ENCODE measurements at regions not wholly inside any gene's neighbourhood (a gene's known extent, or its start where the extent isn't known, plus 50 kb on each side); places are given as distances from the start of the nearest gene placed in this dataset.
A peak's percentile ranks its signal among the peaks of the same experiment; 100 is the strongest.

GRCh38 chr10:58952747-58953466 is 223.5 kb upstream of the PHYHIPL start:
- Mint-ChIP-seq H3K27ac (no peak overlapping the region), H3K9me3 (no peaks in the 10 kb centered on the region), H3K36me3 (no peaks in the 10 kb centered on the region), H3K4me3 (no peak overlapping the region), H3K27me3 (peaks cover 3 to 4% of the 10 kb centered on the region in 2 donors), H3K4me1 (no peaks in the 10 kb centered on the region)
- no peak for DNase-seq
- no peaks in the 10 kb centered on the region for H3K9me3 ChIP-seq (ENCODE audit: low read length)
- POLR2A ChIA-PET = no interaction called here
- CTCF ChIA-PET = no interaction called here
- H3K4me1 ChIP-seq (ENCODE audit: insufficient read depth, low read length) = no peaks in the 10 kb centered on the region
- H3K4me3 ChIP-seq (ENCODE audit: low read length) = no peak overlapping the region
- no peaks in the 10 kb centered on the region for H3K36me3 ChIP-seq (ENCODE audit: insufficient read depth, low read length)
- H3K27ac ChIP-seq (ENCODE audit: low read depth, low read length) = no peak overlapping the region
- H3K27me3 ChIP-seq (ENCODE audit: insufficient read depth, low read length, poor library complexity, severe bottlenecking) = no peaks in the 10 kb centered on the region

- H3K9me3 Mint-ChIP-seq = peaks cover 0 to 3% (median 0%) of the 10 kb centered on the region in 5 donors
- Histone ChIP-seq H3K9me3 (ENCODE audit: low read length) (no peaks in the 10 kb centered on the region), H3K4me3 (ENCODE audit: low read length) (no peak overlapping the region), H3K27me3 (ENCODE audit: insufficient read depth, low read length, poor library complexity, severe bottlenecking) (no peaks in the 10 kb centered on the region), H3K27ac (ENCODE audit: low read depth, low read length) (no peak overlapping the region), H3K36me3 (ENCODE audit: insufficient read depth, low read length) (no peaks in the 10 kb centered on the region), H3K4me1 (ENCODE audit: insufficient read depth, low read length) (no peaks in the 10 kb centered on the region)
- H3K4me1 Mint-ChIP-seq = no peaks in the 10 kb centered on the region
- ChIA-PET POLR2A (no interaction called here), CTCF (no interaction called here)
- no peak overlapping the region for H3K4me3 Mint-ChIP-seq
- no peak for DNase-seq
- no peak overlapping the region for H3K27ac Mint-ChIP-seq
- no peaks in the 10 kb centered on the region for H3K36me3 Mint-ChIP-seq
- peaks cover 3 to 4% of the 10 kb centered on the region in 2 donors for H3K27me3 Mint-ChIP-seq
These were observed 222.3 kb upstream of the PHYHIPL start for GRCh38 chr10:58954178-58954577.

GRCh38 chr10:58955615-58956014 is 220.8 kb upstream of the PHYHIPL start:
- Histone ChIP-seq H3K27me3 (ENCODE audit: insufficient read depth, low read length, poor library complexity, severe bottlenecking) (no peaks in the 10 kb centered on the region), H3K36me3 (ENCODE audit: insufficient read depth, low read length) (no peaks in the 10 kb centered on the region), H3K4me1 (ENCODE audit: insufficient read depth, low read length) (no peaks in the 10 kb centered on the region), H3K27ac (ENCODE audit: low read depth, low read length) (no peak overlapping the region), H3K4me3 (ENCODE audit: low read length) (no peak overlapping the region), H3K9me3 (ENCODE audit: low read length) (no peaks in the 10 kb centered on the region)
- POLR2A ChIA-PET = no interaction called here
- Mint-ChIP-seq H3K4me1 (no peaks in the 10 kb centered on the region), H3K9me3 (peaks cover 0 to 3% (median 0%) of the 10 kb centered on the region in 5 donors), H3K36me3 (no peaks in the 10 kb centered on the region), H3K27me3 (peaks cover 3% of the 10 kb centered on the region in 2 donors), H3K27ac (no peak overlapping the region), H3K4me3 (no peak overlapping the region)
- no peak for DNase-seq
- CTCF ChIA-PET = no interaction called here

- CTCF ChIA-PET = no interaction called here
These were observed 219.5 kb upstream of the PHYHIPL start for GRCh38 chr10:58956926-58957325.

GRCh38 chr10:58957517-58957916 is 218.9 kb upstream of the PHYHIPL start:
- POLR2A ChIA-PET = no interaction called here

More at GRCh38 chr10:58956926-58957325, 219.5 kb upstream of the PHYHIPL start:
- Histone ChIP-seq H3K4me3 (ENCODE audit: low read length) (no peak overlapping the region), H3K9me3 (ENCODE audit: low read length) (no peaks in the 10 kb centered on the region), H3K36me3 (ENCODE audit: insufficient read depth, low read length) (no peaks in the 10 kb centered on the region), H3K4me1 (ENCODE audit: insufficient read depth, low read length) (no peaks in the 10 kb centered on the region), H3K27ac (ENCODE audit: low read depth, low read length) (no peak overlapping the region), H3K27me3 (ENCODE audit: insufficient read depth, low read length, poor library complexity, severe bottlenecking) (no peaks in the 10 kb centered on the region)
- Mint-ChIP-seq H3K27ac (no peak overlapping the region), H3K9me3 (peaks cover 0 to 3% (median 0%) of the 10 kb centered on the region in 5 donors), H3K4me1 (no peaks in the 10 kb centered on the region), H3K4me3 (no peak overlapping the region), H3K27me3 (peaks cover 0 to 3% of the 10 kb centered on the region in 2 donors), H3K36me3 (no peaks in the 10 kb centered on the region)
- DNase-seq = no peak
- POLR2A ChIA-PET = no interaction called here

GRCh38 chr10:58963101-58963534 is 213.3 kb upstream of the PHYHIPL start:
- no peak for DNase-seq
- ChIA-PET POLR2A (no interaction called here), CTCF (no interaction called here)
- Histone ChIP-seq H3K9me3 (ENCODE audit: low read length) (no peaks in the 10 kb centered on the region), H3K27me3 (ENCODE audit: insufficient read depth, low read length, poor library complexity, severe bottlenecking) (no peaks in the 10 kb centered on the region), H3K4me3 (ENCODE audit: low read length) (no peak overlapping the region), H3K4me1 (ENCODE audit: insufficient read depth, low read length) (no peaks in the 10 kb centered on the region), H3K36me3 (ENCODE audit: insufficient read depth, low read length) (no peaks in the 10 kb centered on the region), H3K27ac (ENCODE audit: low read depth, low read length) (no peak overlapping the region)
- peaks cover 0 to 3% (median 0%) of the 10 kb centered on the region in 5 donors for H3K9me3 Mint-ChIP-seq
- H3K36me3 Mint-ChIP-seq = no peaks in the 10 kb centered on the region
- no peak overlapping the region for H3K4me3 Mint-ChIP-seq
- H3K27me3 Mint-ChIP-seq = peaks cover 3 to 5% of the 10 kb centered on the region in 2 donors
- H3K27ac Mint-ChIP-seq = no peak overlapping the region
- no peaks in the 10 kb centered on the region for H3K4me1 Mint-ChIP-seq

More at GRCh38 chr10:58957517-58957916, 218.9 kb upstream of the PHYHIPL start:
- Mint-ChIP-seq H3K36me3 (no peaks in the 10 kb centered on the region), H3K9me3 (peaks cover 0 to 3% (median 0%) of the 10 kb centered on the region in 5 donors), H3K27ac (no peak overlapping the region), H3K4me3 (no peak overlapping the region), H3K4me1 (no peaks in the 10 kb centered on the region), H3K27me3 (peaks cover 0 to 3% of the 10 kb centered on the region in 2 donors)
- no peaks in the 10 kb centered on the region for H3K9me3 ChIP-seq (ENCODE audit: low read length)
- CTCF ChIA-PET = no interaction called here
- H3K4me3 ChIP-seq (ENCODE audit: low read length) = no peak overlapping the region
- no peaks in the 10 kb centered on the region for H3K4me1 ChIP-seq (ENCODE audit: insufficient read depth, low read length)
- no peaks in the 10 kb centered on the region for H3K36me3 ChIP-seq (ENCODE audit: insufficient read depth, low read length)
- DNase-seq = no peak
- no peak overlapping the region for H3K27ac ChIP-seq (ENCODE audit: low read depth, low read length)
- no peaks in the 10 kb centered on the region for H3K27me3 ChIP-seq (ENCODE audit: insufficient read depth, low read length, poor library complexity, severe bottlenecking)

GRCh38 chr10:58963723-58964124 is 212.7 kb upstream of the PHYHIPL start:
- H3K4me3 ChIP-seq (ENCODE audit: low read length) = no peak overlapping the region
- H3K4me1 ChIP-seq (ENCODE audit: insufficient read depth, low read length) = no peaks in the 10 kb centered on the region
- Mint-ChIP-seq H3K4me1 (no peaks in the 10 kb centered on the region), H3K4me3 (no peak overlapping the region), H3K36me3 (no peaks in the 10 kb centered on the region), H3K27me3 (peaks cover 3 to 10% of the 10 kb centered on the region in 2 donors), H3K27ac (no peak overlapping the region), H3K9me3 (peaks cover 0 to 4% (median 0%) of the 10 kb centered on the region in 5 donors)
- H3K27ac ChIP-seq (ENCODE audit: low read depth, low read length) = no peak overlapping the region
- POLR2A ChIA-PET = no interaction called here
- no peak for DNase-seq
- no peaks in the 10 kb centered on the region for H3K9me3 ChIP-seq (ENCODE audit: low read length)
- no peaks in the 10 kb centered on the region for H3K36me3 ChIP-seq (ENCODE audit: insufficient read depth, low read length)
- H3K27me3 ChIP-seq (ENCODE audit: insufficient read depth, low read length, poor library complexity, severe bottlenecking) = no peaks in the 10 kb centered on the region
- CTCF ChIA-PET = no interaction called here

GRCh38 chr10:58965855-58966254 is 210.6 kb upstream of the PHYHIPL start:
- CTCF ChIA-PET = no interaction called here
- H3K4me1 Mint-ChIP-seq = no peaks in the 10 kb centered on the region
- no peak for DNase-seq

More at GRCh38 chr10:58965855-58966254, 210.6 kb upstream of the PHYHIPL start:
- Mint-ChIP-seq H3K27ac (peak overlapping the region in 1 of 8 donors; percentile 61), H3K36me3 (no peaks in the 10 kb centered on the region), H3K4me3 (no peak overlapping the region), H3K9me3 (peaks cover 0 to 6% (median 0%) of the 10 kb centered on the region in 5 donors), H3K27me3 (peaks cover 7 to 11% of the 10 kb centered on the region in 2 donors)
- no peaks in the 10 kb centered on the region for H3K4me1 ChIP-seq (ENCODE audit: insufficient read depth, low read length)
- no peak overlapping the region for H3K4me3 ChIP-seq (ENCODE audit: low read length)
- H3K27me3 ChIP-seq (ENCODE audit: insufficient read depth, low read length, poor library complexity, severe bottlenecking) = no peaks in the 10 kb centered on the region
- no peak overlapping the region for H3K27ac ChIP-seq (ENCODE audit: low read depth, low read length)
- POLR2A ChIA-PET = no interaction called here
- no peaks in the 10 kb centered on the region for H3K9me3 ChIP-seq (ENCODE audit: low read length)
- no peaks in the 10 kb centered on the region for H3K36me3 ChIP-seq (ENCODE audit: insufficient read depth, low read length)

All from CD8-positive, alpha-beta memory T cell (primary cell).